OCI-LY3 (cell line): ENCODE measurements at regions not wholly inside any gene's neighbourhood (a gene's known extent, or its start where the extent isn't known, plus 50 kb on each side); places are given as distances from the start of the nearest gene placed in this dataset.

Experiments used
- CTCF ChIP-seq: fragments of 200-600, 300-600 bp; sonication (generic); IDR thresholded peaks from 2 replicates; pipeline ENCODE4 v1.5.1; 2014; ENCODE audit warnings: antibody characterized with exemption, low read length, low read depth
- EZH2phosphoT487 ChIP-seq: fragments of 200-600 bp; shearing (Covaris generic); IDR thresholded peaks from 2 replicates; pipeline ENCODE4 v1.6.1; 2018; ENCODE audit warnings: antibody characterized with exemption, mixed run types, low read depth

GRCh38 chr12:125999628-126000027 is 934.4 kb downstream of the AACS start:
- TF ChIP-seq CTCF (no peak), EZH2phosphoT487 (no peak)
